ENCODE measurements at regions not wholly inside any gene's neighbourhood (a gene's known extent, or its start where the extent isn't known, plus 50 kb on each side); places are given as distances from the start of the nearest gene placed in this dataset.

DNA sequence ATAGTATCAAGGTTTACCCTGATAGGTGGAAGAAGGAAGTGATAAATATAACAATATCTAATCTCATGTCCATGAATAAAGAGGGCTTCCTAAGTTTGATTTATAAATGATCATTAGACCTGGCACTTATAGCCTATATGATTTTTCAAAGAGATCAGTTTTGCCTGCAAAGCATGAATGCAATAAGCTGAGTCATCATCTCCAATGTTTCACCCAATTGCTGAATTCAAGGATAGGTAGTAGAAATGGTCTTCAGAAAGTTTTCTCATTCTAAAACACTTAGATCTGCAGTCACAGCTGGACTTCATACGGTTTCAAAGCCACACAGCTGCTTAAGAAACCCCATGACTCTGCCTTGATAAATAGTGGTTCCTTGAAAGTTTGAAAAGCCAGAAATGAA is 1722.8 kb downstream of the MAT2B start:
- Histone ChIP-seq H3K27me3 (no peaks in the 10 kb centered on the region), H3K4me3 (no peak overlapping the region), H3K36me3 (no peaks in the 10 kb centered on the region), H3K27ac (no peak overlapping the region), H3K9me3 (no peaks in the 10 kb centered on the region), H3K4me1 (no peaks in the 10 kb centered on the region)
- intact Hi-C loops (cut with DNase I; ENCODE audit: low total_unique reads) (no loop called here), in situ Hi-C loops (cut with MboI; ENCODE audit: low sequenced_read_pairs in 4 of 4) (no loop called here)
- TF ChIP-seq, protein P1, sequence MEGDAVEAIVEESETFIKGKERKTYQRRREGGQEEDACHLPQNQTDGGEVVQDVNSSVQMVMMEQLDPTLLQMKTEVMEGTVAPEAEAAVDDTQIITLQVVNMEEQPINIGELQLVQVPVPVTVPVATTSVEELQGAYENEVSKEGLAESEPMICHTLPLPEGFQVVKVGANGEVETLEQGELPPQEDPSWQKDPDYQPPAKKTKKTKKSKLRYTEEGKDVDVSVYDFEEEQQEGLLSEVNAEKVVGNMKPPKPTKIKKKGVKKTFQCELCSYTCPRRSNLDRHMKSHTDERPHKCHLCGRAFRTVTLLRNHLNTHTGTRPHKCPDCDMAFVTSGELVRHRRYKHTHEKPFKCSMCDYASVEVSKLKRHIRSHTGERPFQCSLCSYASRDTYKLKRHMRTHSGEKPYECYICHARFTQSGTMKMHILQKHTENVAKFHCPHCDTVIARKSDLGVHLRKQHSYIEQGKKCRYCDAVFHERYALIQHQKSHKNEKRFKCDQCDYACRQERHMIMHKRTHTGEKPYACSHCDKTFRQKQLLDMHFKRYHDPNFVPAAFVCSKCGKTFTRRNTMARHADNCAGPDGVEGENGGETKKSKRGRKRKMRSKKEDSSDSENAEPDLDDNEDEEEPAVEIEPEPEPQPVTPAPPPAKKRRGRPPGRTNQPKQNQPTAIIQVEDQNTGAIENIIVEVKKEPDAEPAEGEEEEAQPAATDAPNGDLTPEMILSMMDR (IDR thresholded peaks at IDR 0.05 in 4 of 5, conservative IDR thresholded peaks at IDR 0.05 in 1 of 5): no peak
- TF ChIP-seq POLR2A (IDR thresholded peaks at IDR 0.05): no peak
- no peak for ATAC-seq
- DNase-seq: no peak

DNA sequence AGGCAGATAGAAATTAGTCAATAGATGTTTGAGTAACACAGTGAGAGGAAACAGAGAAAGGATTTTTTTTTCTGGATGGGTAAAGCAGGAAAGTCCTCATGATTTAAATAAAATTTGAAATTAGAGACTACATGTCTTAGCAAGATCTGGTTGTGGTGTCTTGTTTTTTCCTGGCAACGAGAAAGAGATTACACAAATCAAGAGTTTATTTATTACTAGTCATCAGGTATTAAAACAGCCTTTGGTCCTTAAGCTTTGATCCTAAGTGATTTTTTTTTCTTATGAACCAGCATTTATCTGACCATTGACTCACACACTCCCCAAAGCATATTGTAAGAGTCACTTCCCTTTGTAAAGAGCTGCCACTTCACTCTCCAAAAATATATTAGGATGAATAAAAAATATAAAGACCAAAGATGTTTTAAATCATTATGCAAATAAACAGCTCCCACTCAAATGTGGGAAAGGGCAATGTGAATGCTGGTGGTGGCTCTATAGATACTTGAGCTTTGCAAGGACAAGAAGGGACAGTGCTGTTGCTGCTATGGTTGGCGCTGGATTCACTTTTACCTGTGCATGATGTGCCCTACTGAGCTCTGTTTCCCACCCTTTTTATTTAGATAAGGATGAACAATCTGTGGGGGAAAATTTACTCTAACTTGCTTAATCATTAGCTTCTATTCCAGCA is 1726.5 kb downstream of the MAT2B start:
- intact Hi-C loops (cut with DNase I; ENCODE audit: low total_unique reads): no loop called here
- Histone ChIP-seq H3K4me3 (no peak overlapping the region), H3K36me3 (no peaks in the 10 kb centered on the region), H3K27ac (no peak overlapping the region), H3K27me3 (no peaks in the 10 kb centered on the region), H3K9me3 (no peaks in the 10 kb centered on the region), H3K4me1 (no peaks in the 10 kb centered on the region)
- in situ Hi-C loops (cut with MboI; ENCODE audit: low sequenced_read_pairs in 4 of 4): no loop called here
- TF ChIP-seq, protein P1 (IDR thresholded peaks at IDR 0.05 in 4 of 5, conservative IDR thresholded peaks at IDR 0.05 in 1 of 5): no peak
- TF ChIP-seq POLR2A (IDR thresholded peaks at IDR 0.05): no peak
- ATAC-seq (no peak), DNase-seq (no peak)

DNA sequence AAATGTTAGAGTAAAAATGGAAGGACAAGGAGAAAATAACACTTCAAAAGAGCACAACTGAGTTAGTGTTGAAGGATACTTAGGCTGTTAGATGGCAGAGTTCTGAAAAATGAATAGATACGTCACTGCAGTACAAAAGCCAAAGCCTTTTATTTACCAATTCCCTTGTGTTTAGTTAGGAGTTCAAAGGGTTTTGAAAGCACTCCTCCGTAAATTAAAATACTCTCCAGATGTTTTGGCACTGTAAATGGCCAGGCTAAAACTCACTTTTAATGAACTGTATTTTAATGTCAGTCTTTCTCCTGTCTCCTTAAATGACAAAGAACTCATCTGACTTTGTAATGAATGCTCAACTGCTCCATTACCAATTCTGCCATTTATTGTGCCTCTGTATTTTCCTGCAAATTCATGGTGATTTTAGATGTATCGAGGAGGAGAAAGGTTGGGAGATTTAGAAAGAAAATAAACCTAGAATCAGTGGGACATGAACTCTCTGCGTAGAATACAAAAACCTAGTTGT is 1727.2 kb downstream of the MAT2B start:
- DNase-seq (no peak), ATAC-seq (no peak)
- Histone ChIP-seq H3K27ac (no peak overlapping the region), H3K4me1 (no peaks in the 10 kb centered on the region), H3K36me3 (no peaks in the 10 kb centered on the region), H3K27me3 (no peaks in the 10 kb centered on the region), H3K4me3 (no peak overlapping the region), H3K9me3 (no peaks in the 10 kb centered on the region)
- in situ Hi-C loops (cut with MboI; ENCODE audit: low sequenced_read_pairs in 4 of 4): no loop called here
- TF ChIP-seq, protein P1 (IDR thresholded peaks at IDR 0.05 in 4 of 5, conservative IDR thresholded peaks at IDR 0.05 in 1 of 5): no peak
- TF ChIP-seq POLR2A (IDR thresholded peaks at IDR 0.05): no peak
- intact Hi-C loops (cut with DNase I; ENCODE audit: low total_unique reads): no loop called here

DNA sequence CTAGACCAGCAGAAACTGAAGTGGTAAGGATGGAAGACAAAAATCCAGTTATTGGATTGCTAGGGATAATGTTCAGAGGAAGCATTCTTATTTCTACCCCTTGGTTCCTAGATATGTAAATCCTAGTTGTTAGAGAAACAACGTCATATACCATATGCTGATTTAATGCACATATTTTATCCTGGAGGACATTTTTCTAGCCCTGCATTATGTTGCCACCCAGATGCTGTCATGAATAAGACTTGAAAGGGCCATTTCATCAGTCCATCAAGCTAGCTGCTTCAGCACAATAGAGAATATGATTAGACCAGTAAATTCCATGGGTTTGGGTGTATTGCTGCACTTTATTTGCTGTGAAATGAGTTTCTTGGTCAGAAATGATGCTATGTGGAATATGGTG is 1736.4 kb downstream of the MAT2B start:
- intact Hi-C loops (cut with DNase I; ENCODE audit: low total_unique reads) (no loop called here), in situ Hi-C loops (cut with MboI; ENCODE audit: low sequenced_read_pairs in 4 of 4) (no loop called here)
- Histone ChIP-seq H3K36me3 (no peaks in the 10 kb centered on the region), H3K4me3 (no peak overlapping the region), H3K27ac (no peak overlapping the region), H3K27me3 (no peaks in the 10 kb centered on the region), H3K4me1 (no peaks in the 10 kb centered on the region), H3K9me3 (no peaks in the 10 kb centered on the region)
- ATAC-seq (no peak), DNase-seq (no peak)
- TF ChIP-seq POLR2A (IDR thresholded peaks at IDR 0.05): no peak
- TF ChIP-seq, protein P1 (IDR thresholded peaks at IDR 0.05 in 4 of 5, conservative IDR thresholded peaks at IDR 0.05 in 1 of 5): no peak

DNA sequence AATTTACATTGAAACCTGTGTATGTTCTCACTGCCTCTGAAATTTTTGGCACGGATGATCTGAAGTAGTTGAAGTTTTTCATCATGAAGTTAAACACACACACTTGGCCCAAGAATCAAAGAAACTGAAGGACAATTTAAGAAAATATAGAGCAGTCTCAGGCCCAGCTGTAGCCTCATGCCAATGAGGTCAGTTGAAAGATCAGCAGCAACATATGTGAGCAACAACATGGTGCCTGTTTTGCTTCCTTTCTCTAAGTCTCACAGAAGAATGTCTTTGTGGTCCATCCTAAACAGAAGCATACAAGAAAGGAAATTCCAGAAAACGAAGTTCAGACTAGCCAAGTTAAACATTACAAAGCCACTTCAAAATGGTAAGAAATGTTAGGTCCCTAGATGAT is 1737.2 kb downstream of the MAT2B start:
- in situ Hi-C loops (cut with MboI; ENCODE audit: low sequenced_read_pairs in 4 of 4) (no loop called here), intact Hi-C loops (cut with DNase I; ENCODE audit: low total_unique reads) (no loop called here)
- Histone ChIP-seq H3K4me1 (no peaks in the 10 kb centered on the region), H3K27ac (no peak overlapping the region), H3K4me3 (no peak overlapping the region), H3K36me3 (no peaks in the 10 kb centered on the region), H3K27me3 (no peaks in the 10 kb centered on the region), H3K9me3 (no peaks in the 10 kb centered on the region)
- ATAC-seq (no peak), DNase-seq (no peak)
- no peak for TF ChIP-seq POLR2A (IDR thresholded peaks at IDR 0.05)
- TF ChIP-seq, protein P1 (IDR thresholded peaks at IDR 0.05 in 4 of 5, conservative IDR thresholded peaks at IDR 0.05 in 1 of 5): no peak

Data from gastrocnemius medialis (tissue), 4 donors.